Dendritic cell treated with granulocyte-macrophage colony-stimulating factor and Interleukin-4, amounts not matched to agents 40 ng/mL and 50 ng/mL, for 4 days (primary cell): ENCODE measurements at regions not wholly inside any gene's neighbourhood (a gene's known extent, or its start where the extent isn't known, plus 50 kb on each side); places are given as distances from the start of the nearest gene placed in this dataset.

ENCODE experiments used
- H3K27ac Mint-ChIP-seq: one replicate; pipeline ENCODE4 v1.8.0; 2022; ENCODE audit warnings: mild to moderate bottlenecking, mixed read lengths
- H3K27me3 Mint-ChIP-seq: one replicate; pipeline ENCODE4 v1.8.0; 2022; ENCODE audit warnings: mild to moderate bottlenecking, mixed read lengths
- H3K36me3 Mint-ChIP-seq: one replicate; pipeline ENCODE4 v1.8.0; 2022; ENCODE audit warnings: low read depth, mixed read lengths
- H3K4me1 Mint-ChIP-seq: one replicate; pipeline ENCODE4 v1.8.0; 2022; ENCODE audit warnings: low read depth, mixed read lengths
- H3K4me3 Mint-ChIP-seq: one replicate; pipeline ENCODE4 v1.8.0; 2022; ENCODE audit warnings: mild to moderate bottlenecking, moderate library complexity, mixed read lengths
- H3K9me3 Mint-ChIP-seq: one replicate; pipeline ENCODE4 v1.8.0; 2022; ENCODE audit warnings: mixed read lengths
- intact Hi-C: fragments of 100-400 bp; cut with micrococcal nuclease; formaldehyde crosslinking; loops from one replicate; pipeline ENCODE4 v1.15.0; 2022

DNA sequence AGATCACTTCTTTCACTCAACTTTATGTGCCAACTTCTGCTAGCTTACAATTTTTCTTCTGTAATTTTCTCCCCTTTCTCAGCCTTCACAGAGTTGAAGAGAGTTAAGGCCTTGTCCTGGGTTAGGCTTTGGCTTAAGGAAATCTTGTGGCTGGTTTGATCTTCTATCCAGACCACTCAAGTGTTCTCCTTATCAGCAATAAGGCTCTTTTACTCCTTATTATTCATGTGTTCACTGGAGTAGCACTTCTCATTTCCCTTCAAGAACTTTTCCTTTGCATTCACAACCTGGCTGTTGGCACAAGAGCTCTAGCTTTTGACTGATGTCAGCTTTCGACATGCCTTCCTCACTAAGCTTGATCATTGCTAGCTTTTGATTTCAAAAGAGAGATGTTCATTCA is 86.9 kb upstream of the ALDH1B1 start:
- Mint-ChIP-seq H3K27ac (no peak overlapping the region), H3K9me3 (no peaks in the 10 kb centered on the region), H3K4me1 (no peaks in the 10 kb centered on the region), H3K36me3 (no peaks in the 10 kb centered on the region), H3K4me3 (no peak overlapping the region), H3K27me3 (no peaks in the 10 kb centered on the region)
- intact Hi-C loops = no loop called here

- intact Hi-C loops = no loop called here
These were observed 91.0 kb upstream of the ALDH1B1 start for GRCh38 chr9:38301376-38302106.

DNA sequence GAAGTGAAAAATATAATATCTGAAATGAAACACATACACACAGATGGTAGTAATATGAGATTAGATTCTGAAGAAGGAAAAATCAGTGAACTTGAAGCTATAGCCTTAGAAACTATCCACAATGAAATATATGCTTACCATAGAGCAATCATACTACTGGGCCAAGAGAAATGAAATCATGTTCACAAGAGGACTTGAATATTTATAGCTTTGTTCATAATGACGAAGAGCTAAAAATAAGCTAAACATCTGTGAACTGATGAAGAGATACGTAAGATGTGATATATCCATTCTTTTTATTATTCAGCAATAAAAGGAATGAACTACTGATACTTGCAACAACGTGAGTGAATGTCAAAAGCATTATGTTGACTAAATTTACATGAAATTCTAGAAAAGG is 92.6 kb upstream of the ALDH1B1 start:
- no peak overlapping the region for H3K27ac Mint-ChIP-seq
- no peaks in the 10 kb centered on the region for H3K36me3 Mint-ChIP-seq
- no peaks in the 10 kb centered on the region for H3K9me3 Mint-ChIP-seq
- intact Hi-C loops = no loop called here
- H3K4me1 Mint-ChIP-seq = no peaks in the 10 kb centered on the region
- H3K4me3 Mint-ChIP-seq = no peak overlapping the region
- H3K27me3 Mint-ChIP-seq = no peaks in the 10 kb centered on the region

More at GRCh38 chr9:38301376-38302106, 91.0 kb upstream of the ALDH1B1 start:
- Mint-ChIP-seq H3K9me3 (no peaks in the 10 kb centered on the region), H3K36me3 (no peaks in the 10 kb centered on the region), H3K27me3 (no peaks in the 10 kb centered on the region), H3K27ac (no peak overlapping the region), H3K4me1 (no peaks in the 10 kb centered on the region), H3K4me3 (no peak overlapping the region)

DNA sequence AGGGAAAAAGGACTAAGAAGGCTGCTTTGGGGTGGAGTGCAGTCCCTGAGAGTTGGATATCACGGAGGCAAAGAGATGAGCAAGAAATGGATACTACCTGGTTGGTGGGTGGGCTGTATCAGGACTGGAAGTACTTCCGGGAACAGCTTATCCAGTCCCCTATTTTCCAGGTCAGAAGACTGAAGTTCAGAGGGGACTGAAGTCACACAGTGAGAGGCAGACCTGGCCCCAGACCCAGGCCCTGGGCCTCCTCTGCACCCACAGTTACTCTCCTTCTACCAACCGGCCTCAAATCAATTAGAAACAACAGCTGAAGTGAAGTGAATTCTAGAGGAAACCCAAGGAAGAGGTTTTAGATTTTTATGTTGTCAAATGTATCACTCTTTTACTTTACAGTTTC is 93.6 kb upstream of the ALDH1B1 start:
- H3K4me1 Mint-ChIP-seq = no peaks in the 10 kb centered on the region
- no peaks in the 10 kb centered on the region for H3K27me3 Mint-ChIP-seq
- H3K9me3 Mint-ChIP-seq = no peaks in the 10 kb centered on the region
- no peak overlapping the region for H3K27ac Mint-ChIP-seq
- H3K36me3 Mint-ChIP-seq = no peaks in the 10 kb centered on the region
- intact Hi-C loops = no loop called here
- H3K4me3 Mint-ChIP-seq = no peak overlapping the region

GRCh38 chr9:38298503-38298902 is 94.0 kb upstream of the ALDH1B1 start:
- Mint-ChIP-seq H3K9me3 (no peaks in the 10 kb centered on the region), H3K27ac (no peak overlapping the region), H3K4me1 (no peaks in the 10 kb centered on the region), H3K27me3 (no peaks in the 10 kb centered on the region), H3K4me3 (no peak overlapping the region), H3K36me3 (no peaks in the 10 kb centered on the region)
- intact Hi-C loops = no loop called here

DNA sequence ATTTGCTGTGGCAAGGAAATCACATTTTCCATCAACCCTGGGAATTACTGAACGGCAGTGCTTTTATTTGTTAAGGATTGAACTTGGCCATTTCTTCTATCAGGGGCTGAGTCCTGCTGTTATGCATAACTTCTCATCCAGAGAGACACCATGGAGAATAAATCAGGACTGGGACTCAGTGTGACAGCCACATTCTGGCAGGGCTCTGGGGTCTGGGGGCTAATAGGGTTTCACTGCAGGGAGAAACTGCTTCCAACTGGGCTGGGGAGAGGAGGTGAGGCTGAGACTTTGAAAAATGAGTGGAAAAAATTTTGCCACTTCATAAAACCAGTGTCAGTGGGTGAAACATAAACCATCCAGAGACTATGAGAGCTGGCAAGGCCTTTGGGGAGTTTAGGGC is 95.7 kb upstream of the ALDH1B1 start:
- Mint-ChIP-seq H3K4me3 (no peak overlapping the region), H3K27me3 (no peaks in the 10 kb centered on the region), H3K27ac (no peak overlapping the region), H3K9me3 (no peaks in the 10 kb centered on the region), H3K4me1 (no peaks in the 10 kb centered on the region), H3K36me3 (no peaks in the 10 kb centered on the region)
- intact Hi-C loops = no loop called here

GRCh38 chr9:38295764-38296163 is 96.7 kb upstream of the ALDH1B1 start:
- H3K27ac Mint-ChIP-seq = no peak overlapping the region
- no peaks in the 10 kb centered on the region for H3K9me3 Mint-ChIP-seq
- no peak overlapping the region for H3K4me3 Mint-ChIP-seq
- H3K4me1 Mint-ChIP-seq = no peaks in the 10 kb centered on the region
- no peaks in the 10 kb centered on the region for H3K36me3 Mint-ChIP-seq
- intact Hi-C loops = no loop called here
- no peaks in the 10 kb centered on the region for H3K27me3 Mint-ChIP-seq

DNA sequence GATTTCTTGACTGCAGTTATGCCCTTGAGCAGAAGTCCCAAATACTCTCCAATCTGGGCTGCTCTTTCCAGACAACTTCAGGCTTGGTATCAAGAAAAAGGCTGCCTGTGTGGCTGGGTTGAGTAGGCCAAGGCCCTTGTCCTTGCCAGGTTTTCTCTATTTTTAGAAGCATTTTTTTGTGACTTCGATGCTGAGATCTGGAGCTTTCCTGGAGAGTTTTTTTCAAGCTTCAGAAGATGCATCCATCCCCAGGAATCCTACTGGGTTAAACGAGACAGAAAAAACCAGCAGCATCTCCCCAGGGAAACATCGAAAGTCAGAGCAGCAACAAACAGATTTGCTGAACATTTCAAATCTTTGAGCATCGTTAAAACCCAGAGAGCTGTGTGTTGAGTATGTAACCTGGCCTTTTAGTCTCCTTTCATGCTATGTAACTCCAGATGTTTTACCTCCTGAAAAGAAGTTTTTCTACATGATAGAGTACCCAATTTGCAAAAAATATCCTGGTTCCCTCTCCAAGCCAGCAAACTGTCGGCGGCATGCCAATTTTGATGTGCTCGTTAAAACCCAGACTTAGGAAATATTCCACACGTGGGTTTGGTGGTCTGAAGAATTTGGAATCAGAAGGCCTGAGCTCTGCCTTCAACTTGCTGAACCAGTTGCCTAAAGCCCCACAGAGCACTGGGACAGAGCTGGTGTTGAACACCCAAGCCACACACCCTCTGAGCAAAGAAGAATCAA is 98.1 kb upstream of the ALDH1B1 start:
- intact Hi-C loops = no loop called here
- Mint-ChIP-seq H3K9me3 (no peaks in the 10 kb centered on the region), H3K4me1 (no peaks in the 10 kb centered on the region), H3K4me3 (no peak overlapping the region), H3K27me3 (no peaks in the 10 kb centered on the region), H3K36me3 (no peaks in the 10 kb centered on the region), H3K27ac (no peak overlapping the region)

DNA sequence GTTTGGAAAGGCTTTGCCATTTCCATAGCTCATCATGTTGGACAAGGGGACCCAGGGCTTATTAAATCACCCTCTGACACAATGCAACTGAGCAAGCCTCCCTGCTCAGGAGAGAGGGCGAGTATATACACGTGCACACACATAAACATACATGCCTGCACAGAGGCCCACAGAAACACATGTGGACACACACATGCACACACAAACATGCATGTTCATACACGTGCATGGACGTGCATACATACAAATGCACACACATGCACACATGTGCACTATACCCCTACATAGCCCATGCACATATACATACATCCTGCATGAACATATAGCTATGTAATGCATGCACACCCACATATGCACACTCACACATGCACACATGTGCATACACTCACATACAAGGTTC is 99.5 kb upstream of the ALDH1B1 start:
- Mint-ChIP-seq H3K27me3 (no peaks in the 10 kb centered on the region), H3K4me3 (no peak overlapping the region), H3K9me3 (no peaks in the 10 kb centered on the region), H3K27ac (no peak overlapping the region), H3K4me1 (no peaks in the 10 kb centered on the region), H3K36me3 (no peaks in the 10 kb centered on the region)
- intact Hi-C loops = no loop called here

DNA sequence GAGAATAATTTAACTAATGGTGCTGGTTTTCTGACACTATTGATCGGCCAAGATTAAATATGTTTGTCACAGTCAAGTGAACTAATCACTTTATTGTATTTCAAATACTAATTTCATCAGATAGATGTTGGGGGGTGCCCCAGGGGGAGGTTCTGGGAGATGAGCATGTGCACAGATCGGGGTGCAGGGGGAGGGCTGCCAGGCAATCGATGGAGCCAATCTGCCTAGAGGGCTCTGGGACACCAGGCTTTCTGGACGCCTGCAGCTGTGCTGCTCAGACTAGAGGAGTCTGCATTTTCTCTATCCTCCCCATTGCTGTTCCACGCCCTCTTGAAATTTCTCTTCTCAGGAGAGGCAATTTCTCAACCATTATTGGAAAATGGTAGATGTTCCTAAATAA is 100.0 kb upstream of the ALDH1B1 start:
- Mint-ChIP-seq H3K36me3 (no peaks in the 10 kb centered on the region), H3K4me3 (no peak overlapping the region), H3K9me3 (no peaks in the 10 kb centered on the region), H3K27me3 (no peaks in the 10 kb centered on the region), H3K4me1 (no peaks in the 10 kb centered on the region), H3K27ac (no peak overlapping the region)
- intact Hi-C loops = no loop called here

DNA sequence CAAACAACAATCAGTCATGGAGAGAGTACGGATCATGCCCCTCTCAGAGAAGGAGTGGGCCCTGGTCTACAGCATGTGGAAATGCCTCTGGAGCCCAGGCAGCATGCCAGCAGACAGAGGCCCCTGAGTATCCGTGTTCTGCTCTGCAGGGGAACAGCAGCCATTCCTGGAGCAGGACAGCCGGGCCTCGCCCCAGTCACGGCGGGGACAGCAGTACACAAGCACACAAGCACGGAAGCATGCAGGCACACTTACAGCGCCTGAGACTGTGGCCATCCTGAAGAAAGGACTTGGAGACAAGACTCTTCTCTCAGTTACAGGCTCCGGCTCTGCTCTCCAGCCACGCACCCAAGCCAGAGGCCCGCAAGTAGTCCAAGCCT is 102.6 kb upstream of the ALDH1B1 start:
- no peaks in the 10 kb centered on the region for H3K36me3 Mint-ChIP-seq
- intact Hi-C loops = no loop called here
- H3K27ac Mint-ChIP-seq = no peak overlapping the region
- no peaks in the 10 kb centered on the region for H3K4me1 Mint-ChIP-seq
- no peaks in the 10 kb centered on the region for H3K9me3 Mint-ChIP-seq
- no peak overlapping the region for H3K4me3 Mint-ChIP-seq
- no peaks in the 10 kb centered on the region for H3K27me3 Mint-ChIP-seq

- Mint-ChIP-seq H3K9me3 (no peaks in the 10 kb centered on the region), H3K27me3 (no peaks in the 10 kb centered on the region), H3K36me3 (no peaks in the 10 kb centered on the region), H3K27ac (no peak overlapping the region), H3K4me1 (no peaks in the 10 kb centered on the region), H3K4me3 (no peak overlapping the region)
- intact Hi-C loops = no loop called here
These were observed 103.2 kb upstream of the ALDH1B1 start for GRCh38 chr9:38289236-38289865.

DNA sequence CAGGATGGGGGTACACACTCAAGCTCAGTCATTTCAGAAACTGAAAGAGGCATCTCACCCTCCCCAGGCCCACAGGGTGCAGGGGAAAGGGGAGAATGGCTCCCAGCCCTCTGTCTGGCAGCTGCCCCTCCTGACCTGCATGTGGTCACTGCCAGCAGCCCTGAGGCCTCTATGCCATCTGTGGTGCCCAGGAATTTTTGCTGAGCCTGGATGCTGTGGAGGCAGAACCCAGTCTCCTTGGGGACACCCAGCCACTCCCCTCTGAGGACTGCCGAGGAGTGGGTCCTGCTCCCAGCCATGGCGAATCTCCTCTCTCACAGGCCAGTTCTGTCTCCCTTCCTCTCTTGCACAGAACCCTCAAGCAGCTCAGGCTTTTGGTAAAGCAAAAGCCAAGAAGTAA is 104.0 kb upstream of the ALDH1B1 start:
- intact Hi-C loops = no loop called here
- no peaks in the 10 kb centered on the region for H3K4me1 Mint-ChIP-seq
- no peaks in the 10 kb centered on the region for H3K9me3 Mint-ChIP-seq
- H3K27ac Mint-ChIP-seq = no peak overlapping the region
- no peaks in the 10 kb centered on the region for H3K36me3 Mint-ChIP-seq
- no peaks in the 10 kb centered on the region for H3K27me3 Mint-ChIP-seq
- H3K4me3 Mint-ChIP-seq = no peak overlapping the region

- no peak overlapping the region for H3K4me3 Mint-ChIP-seq
- H3K27ac Mint-ChIP-seq = no peak overlapping the region
- no peaks in the 10 kb centered on the region for H3K9me3 Mint-ChIP-seq
- intact Hi-C loops = no loop called here
- H3K27me3 Mint-ChIP-seq = no peaks in the 10 kb centered on the region
- H3K36me3 Mint-ChIP-seq = no peaks in the 10 kb centered on the region
- no peaks in the 10 kb centered on the region for H3K4me1 Mint-ChIP-seq
These were observed 105.0 kb upstream of the ALDH1B1 start for GRCh38 chr9:38287420-38287985.
